GM21737 (cell line): ENCODE measurements at regions not wholly inside any gene's neighbourhood (a gene's known extent, or its start where the extent isn't known, plus 50 kb on each side); places are given as distances from the start of the nearest gene placed in this dataset.
"Not testable (repeated sequence)": the region's sequence is repeated elsewhere in the genome, so short reads cannot be mapped to it uniquely, and the experiment has no call there.

ENCODE experiments used
- ATAC-seq: cut with Tn5 transposase; IDR thresholded peaks from one replicate; pipeline ENCODE4 v1.9.1; 2021; ENCODE audit warnings: mild to moderate bottlenecking, moderate library complexity; ENCODE audit not compliant: unreplicated experiment

DNA sequence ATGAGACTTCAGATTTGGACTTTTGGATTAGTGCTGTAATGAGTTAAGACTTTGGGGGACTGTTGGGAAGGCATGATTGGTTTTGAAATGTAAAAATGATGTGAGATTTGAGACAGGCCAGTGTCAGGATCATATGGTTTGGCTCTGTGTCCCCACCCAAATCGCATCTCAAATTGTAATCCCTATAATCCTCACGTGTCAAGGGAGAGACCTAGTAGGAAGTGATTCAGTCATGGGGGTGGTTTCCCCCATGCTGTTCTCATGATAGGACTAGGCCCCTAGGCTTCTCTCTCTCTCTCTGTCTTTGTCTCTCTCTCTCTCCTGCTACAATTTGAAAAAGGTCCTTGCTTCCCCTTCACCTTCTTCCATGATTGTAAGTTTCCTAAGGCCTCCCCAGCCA, 473.3 kb upstream of the CD180 start:
- no peak for ATAC-seq

DNA sequence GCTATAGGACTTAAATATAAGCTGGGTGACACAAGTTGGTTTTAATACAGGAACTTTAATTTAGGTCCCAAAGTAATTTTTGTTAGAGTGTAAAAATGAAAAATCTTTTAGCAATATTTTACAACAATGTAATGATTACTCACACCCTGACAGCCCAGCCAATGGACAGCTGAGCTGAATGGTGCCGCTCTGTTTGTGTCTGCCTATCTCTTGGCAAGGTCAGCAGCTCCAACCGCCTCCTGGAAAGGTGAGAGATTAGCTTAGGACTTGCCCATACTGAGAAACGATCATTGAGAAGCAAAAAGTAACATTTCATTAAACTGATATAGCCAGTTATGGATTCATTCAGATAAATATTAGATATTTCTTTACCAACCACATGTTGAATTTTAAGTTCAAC, 463.6 kb upstream of the CD180 start:
- no peak for ATAC-seq

DNA sequence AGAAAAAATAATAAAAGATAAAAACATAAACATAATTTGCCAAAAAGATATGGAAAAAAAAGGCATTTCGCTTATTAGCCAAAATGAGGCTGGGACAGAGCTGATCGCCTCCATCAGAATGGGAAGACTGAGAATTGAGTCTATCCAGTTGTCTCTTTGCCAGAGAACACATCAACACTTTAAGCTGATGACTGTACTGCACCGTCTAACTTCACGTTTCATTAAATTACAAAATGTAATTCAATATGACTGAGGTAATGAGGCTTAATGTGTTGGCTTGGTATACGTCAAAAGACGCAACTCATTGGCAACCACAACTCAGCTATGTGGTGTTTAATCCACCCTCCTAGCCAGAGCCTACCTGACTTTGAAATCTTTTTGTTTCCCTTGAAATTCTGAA, 462.7 kb upstream of the CD180 start:
- no peak for ATAC-seq

DNA sequence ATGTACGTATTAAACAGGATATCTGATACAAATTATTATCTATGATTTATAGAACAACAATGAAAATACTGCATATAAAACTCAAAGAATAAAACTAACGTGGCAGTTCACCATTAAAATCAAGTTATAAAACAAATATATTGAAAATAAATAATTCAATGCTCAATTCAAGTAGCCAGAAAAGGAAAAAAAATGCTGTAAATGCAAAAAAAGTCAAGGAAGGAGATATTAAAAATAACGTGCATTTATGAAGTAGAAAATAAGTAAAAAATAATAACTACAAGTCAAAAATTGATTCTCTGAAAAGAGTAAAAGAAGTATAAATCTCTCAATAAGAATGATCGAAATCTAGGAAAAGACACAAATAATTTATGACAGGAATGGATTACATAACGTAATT, 460.5 kb upstream of the CD180 start:
- no peak for ATAC-seq

DNA sequence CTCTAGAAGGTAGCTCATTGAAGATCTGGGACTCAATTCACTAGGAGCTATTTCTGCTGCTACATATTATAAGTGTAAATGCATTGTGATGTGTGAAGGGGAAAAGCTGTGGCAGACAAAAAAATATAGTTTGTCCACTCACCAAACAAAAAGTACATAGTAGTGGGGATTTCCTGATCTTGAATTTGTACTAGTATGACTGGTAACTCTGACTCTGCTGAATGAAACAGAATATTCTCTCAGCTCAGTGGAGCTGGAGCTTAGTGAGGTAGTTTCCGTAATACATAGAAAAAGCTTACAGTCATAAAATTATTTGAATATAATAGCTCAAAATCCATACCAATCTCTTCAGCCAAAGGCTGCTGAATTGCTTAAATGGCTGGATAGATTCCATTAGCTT, 455.6 kb upstream of the CD180 start:
- ATAC-seq = no peak

DNA sequence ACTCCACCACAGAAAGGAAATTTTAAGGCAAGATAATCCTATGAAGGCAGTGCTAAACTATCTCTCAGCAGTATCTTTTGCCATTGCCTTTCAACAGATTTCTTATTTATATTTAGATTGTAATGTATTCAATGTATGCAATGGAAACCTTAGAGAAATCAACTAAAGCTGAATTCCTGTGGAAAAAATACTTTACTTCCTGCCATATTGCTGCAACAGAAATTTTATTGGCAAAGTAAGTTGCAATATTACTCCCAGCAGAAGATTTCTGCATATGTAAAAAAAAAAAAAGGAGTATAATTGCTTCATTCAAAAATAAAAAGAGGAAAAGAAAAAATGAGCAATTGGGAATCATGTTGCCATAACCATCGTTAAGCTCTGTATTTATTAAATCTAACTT, 454.6 kb upstream of the CD180 start:
- ATAC-seq = no peak

DNA sequence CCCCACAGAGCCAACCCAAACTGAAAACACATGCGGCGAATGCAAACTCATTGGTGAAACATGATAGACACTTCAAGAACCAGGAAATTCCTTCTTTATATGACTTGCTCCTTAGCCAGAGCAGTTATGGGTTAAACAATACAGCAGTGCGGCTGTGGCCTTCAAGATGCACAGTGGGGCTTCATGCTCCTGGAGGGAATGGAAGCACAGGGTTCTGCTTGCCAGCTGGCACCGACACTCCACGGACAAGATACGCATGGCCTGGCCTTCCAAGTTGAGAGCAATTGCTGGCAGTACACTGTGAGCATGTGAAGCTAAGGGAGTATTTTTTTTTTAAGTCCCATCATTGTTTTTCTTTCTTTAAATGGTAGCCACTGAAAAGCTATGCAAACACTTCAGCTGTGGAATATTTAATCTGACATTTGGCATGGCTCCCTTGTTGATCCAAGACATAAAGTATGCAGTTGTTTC, 451.6 kb upstream of the CD180 start:
- no peak for ATAC-seq

DNA sequence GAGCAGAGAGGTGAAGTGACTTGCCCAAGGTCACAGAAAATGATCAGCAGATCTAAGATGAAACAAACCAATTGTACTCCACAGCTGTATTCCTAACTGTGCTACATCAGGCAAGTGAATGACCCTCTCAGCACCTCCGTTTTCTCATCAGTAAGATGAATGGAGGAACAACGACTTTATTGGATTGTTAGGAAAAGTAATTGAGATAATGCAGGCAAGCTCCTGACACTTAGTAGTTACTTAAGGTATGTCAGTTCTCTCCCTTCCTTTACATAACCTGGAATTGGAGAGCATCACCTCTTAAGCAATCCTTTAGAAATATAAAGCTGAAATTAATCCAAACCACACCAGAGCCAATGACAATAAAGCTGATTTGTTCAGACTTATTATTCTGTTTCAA, 451.2 kb upstream of the CD180 start:
- ATAC-seq = no peak

DNA sequence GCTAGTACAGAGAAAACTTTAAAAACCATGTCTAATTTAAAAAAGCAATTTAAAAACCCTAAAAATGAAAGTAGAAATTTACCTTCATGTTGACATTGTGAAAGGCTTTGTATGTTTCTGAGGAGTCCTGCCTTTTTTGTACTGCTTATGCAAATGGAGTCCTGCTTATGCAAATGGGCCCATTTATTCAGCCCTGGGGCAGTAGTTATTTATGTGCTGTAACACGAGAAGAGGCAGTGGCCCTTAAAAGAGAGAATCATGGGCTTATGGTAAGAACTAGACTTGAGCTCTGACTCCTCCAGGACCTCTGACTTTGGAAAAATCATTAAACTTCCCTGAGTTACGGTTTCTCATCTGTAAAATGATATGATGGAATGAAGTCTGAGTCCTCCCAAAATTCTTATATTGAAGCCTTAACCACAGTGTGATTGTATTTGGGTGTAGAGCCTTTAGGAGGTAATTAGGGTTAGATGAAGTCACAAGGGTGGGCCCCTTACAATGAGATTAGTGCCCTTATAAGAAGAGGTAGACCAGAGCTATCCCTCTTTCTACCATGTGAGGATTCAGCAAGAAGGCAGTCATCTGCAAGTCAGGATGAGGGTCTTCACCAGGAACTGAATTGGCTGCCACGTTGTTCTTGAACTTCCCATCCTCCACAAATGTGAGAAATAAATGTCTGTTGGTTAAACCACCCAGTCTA, 447.8 kb upstream of the CD180 start:
- no peak for ATAC-seq

DNA sequence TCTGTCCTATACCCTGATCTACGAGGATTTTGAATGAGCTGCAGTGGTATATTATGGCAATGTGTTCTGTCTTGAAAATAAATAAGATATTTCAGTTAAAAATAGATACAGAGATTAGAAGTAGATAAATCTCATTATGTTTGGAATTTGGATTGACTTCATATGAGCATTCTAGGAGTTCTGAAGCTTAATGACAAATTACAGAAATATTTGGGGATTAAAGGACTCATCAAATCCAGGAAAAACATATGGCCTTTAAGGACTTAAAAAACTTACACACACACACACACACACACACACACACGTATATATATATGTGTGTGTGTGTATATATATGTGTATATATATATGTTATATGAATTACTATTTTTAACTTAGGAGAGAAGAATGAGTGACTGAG, 446.9 kb upstream of the CD180 start:
- no peak for ATAC-seq

DNA sequence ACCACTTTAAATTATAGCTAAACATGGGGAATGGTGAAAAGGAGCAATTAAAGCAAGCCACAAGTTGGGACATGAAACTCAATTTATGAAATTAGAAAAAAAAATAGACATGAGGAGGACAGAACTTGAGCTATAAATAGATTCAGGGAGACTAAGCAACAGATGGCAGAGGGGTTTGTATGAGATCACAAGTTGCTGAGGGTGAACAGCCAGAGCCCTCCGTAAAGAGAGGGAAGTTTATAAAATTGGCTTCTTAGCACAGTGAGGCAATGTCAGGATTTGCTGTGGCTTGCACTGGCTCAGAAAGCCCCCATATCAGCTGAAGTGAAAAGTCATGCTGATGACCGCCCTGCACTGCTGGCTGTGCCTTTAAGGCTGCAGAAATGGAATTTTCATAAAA, 443.4 kb upstream of the CD180 start:
- ATAC-seq = no peak

DNA sequence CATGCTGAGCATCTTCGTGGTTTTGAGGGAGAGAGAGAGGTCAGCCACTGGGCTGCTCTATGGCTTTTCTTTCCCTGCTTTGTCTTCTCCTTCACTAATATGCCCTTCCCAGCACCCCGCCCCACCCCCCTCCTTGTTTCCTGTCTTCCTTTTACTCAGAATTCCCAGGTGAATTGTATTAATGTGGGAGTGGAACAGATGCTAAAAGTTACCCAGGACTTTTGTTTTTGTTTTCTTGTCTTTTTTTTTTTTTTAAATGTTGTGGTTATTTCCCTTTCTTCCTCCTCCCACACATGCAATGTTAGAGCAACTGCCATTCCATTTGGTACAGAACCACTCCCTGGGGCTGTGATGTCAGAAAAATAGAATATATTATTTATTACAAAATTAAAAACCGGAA, 442.7 kb upstream of the CD180 start:
- ATAC-seq = no peak

DNA sequence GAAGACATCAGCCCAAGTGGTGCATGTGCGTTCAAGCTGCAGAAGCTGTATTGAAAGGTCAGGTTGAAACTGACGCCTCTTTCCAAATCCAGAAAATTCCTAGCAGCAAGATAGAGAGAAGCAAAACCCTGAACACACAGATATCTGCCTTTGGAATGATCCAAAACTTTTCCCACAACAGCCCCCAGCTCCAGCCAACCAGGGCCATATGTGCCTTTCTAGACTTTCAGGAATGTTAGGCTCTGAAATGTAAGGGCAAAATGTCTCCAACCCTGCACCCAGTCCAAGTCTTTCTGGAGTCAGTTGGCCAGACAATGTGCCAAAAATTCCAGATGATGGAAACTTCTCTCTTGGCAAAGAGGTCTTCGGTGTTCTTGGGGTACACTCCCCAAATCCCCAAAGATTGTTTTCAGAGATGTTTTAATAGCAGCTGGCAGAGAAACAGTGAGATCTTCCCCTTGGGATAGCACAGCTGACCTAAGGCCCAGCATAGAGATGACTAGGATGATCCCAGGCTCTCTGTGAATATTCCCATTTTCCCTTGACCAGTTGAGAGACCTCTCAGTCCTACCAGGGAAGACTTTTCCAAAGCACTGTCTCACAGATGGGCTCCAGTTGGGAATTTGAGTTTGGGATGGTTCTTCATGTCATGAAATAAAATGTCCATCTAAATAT, 440.4 kb upstream of the CD180 start:
- no peak for ATAC-seq

DNA sequence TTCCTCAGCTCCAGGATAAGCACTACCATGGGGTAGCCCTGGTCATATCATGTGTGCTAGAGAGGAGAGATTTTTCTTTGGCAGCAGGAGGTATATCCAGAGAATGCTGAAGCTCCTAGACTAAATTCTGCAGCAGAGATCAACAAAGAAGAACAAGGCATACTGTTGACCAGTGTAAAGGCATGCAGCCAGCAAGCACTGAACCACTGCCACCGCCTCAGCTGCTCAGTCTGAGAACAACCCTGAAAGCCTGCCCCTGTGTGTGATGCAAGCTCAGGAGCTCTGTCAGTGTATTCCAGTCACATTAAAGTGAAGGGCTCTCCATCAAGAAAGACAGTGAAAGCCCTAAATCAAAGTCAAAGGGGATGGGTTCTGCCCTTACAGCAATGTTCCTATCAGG, 439.5 kb upstream of the CD180 start:
- no peak for ATAC-seq

DNA sequence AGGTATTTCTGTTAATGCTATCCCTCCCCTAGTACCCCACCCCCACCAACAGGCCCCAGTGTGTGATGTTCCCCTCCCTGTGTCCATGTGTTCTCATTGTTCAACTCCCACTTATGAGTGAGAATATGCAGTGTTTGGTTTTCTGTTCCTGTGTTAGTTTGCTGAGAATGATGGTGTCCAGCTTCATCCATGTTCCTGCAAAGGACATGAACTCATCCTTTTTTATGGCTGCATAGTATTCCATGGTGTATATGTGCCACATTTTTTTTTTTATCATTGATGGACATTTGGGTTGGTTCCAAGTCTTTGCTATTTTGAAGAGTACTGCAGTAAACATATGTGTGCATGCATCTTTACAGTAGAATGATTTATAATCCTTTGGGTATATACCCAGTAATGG, 430.5 kb upstream of the CD180 start:
- not testable (repeated sequence) for ATAC-seq

DNA sequence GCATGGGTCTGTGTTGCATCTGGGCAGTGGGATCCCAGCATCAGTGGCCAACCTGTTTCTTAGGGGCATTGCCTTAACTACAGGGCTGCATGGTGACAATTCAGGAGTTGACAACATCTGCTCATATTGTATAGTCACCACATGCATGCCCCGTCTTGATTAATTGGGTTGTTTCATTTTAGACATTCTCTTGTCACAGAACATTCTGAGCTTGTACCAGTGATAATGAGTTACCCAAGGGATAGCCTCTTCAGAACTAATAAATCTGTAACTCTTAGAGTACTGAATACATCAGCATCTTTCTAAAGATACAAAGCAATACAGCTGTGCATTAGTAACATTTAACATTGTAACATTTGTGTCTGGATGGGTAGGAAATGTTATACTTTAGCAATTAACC, 426.5 kb upstream of the CD180 start:
- ATAC-seq = no peak

DNA sequence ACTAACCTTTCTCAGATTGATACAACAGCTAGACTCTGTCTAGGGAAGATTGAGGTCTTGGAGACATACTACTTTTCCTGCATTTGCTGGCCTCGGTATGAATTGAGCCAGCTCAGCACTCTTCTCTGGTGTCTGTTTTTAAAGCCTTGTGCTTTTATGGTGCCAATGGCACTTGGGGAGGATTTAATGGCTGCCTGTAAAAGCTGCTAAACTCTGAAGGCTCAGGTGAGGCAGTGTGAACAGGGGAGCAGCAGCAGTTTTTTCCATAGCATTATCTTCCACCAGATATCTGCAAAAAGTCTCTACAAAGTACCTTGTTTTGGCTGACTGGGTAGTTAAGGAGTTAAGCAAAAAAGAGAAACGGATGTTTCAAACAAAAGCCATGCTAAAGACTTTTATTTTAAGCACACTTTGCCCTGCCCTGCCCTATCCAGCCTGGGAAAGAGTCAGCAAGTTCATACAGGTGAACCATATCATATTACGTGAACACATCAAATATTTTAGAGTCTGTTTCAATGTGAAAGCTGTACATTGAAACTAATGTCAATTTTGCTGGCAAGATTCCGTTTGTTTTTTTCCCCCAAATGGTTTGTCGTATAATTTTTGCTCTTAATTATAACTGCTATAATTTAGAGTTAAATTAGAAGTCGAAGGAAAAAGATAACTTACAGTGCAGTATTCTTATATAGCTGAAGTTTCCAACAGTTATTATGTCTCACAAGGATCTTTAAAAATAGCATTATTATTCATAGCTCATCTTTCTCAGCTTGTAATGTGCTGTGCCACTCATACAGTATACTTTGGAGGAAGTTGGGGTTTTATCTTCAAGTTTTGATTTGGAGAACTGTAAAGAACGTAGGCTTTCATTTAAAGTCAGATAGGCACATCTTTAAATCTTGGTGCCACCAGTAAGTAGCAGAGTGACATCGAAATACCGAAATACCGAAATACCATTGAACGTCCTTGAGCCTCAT, 424.1 kb upstream of the CD180 start:
- no peak for ATAC-seq

DNA sequence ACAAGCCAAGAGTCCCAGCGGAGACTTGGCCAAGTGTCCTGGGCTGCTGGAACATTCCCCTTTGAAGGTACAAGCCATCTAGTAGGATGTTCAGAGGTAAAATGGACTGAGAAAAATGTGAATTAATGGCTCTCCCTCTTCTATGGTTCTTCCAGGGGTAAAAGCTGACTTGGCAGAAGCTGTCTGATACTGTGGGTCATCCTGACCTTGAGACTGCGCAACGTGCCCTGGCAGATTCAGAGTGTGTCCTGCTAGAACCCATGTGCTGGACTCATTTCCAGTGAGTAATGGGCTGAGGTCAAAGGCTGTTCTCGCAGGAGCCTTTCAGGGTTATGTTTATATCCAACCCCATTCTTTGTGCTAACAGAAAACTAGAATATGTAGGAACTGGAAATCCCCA, 423.0 kb upstream of the CD180 start:
- ATAC-seq = no peak

DNA sequence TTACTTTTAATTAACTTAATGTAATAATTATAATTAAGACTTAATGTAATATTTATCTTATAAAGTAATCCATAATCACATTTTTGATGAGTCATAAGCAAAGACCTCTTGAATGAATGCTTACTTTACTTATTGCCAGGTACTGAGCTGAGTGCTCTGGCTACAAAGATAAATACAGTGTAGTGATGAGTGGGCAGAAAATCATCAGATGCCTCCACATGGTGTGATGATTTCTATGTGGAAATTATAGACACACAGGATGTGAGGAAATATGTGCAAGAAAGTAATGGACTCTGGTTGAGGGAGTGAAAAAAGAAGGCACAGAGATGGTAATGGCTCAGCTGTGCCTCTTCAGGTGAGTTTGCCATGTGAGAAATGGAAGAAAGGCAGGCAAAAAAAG, 422.6 kb upstream of the CD180 start:
- no peak for ATAC-seq

DNA sequence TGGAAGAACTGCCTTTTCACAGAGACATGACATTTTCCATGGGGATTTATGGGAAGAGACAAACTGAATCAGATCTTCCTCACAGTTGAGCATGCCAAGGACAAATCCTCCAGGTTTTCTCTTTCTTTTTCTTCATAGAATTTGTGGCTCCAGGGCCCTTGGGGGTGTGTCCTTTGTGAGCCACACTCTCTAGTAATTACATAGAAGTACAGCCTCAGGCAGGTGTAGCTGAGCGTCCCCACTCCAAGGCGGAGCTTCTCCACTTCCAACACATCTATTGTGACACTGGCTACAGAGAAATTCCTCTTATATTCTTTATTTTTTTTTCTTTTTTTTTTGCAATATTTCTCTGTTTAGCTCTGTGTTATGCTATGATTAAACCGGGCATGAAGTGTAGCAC, 420.5 kb upstream of the CD180 start:
- ATAC-seq = no peak

DNA sequence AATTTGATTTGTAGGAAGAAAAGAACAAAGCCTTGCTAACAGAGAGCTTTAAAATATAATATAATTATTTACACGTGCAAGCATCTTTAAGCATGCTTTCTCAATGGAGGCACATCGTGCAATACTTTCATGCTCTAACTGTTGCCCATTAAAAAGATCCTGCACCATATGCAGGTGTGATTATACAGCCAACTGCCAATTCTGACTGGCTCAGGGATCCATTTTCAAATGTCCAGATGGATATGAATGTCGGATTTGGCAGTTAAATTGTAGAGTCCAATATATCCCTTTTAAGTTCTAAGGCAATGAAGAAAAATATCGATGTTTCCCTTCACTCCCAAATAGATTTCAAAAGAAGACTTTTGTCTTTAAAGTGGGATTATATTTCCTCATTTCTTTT, 416.4 kb upstream of the CD180 start:
- no peak for ATAC-seq
